Kidney (tissue), 13 donors: ENCODE measurements at regions not wholly inside any gene's neighbourhood (a gene's known extent, or its start where the extent isn't known, plus 50 kb on each side); places are given as distances from the start of the nearest gene placed in this dataset.

Experiments
- DNase-seq, 5 donors: peaks; one replicate each; pipeline ENCODE4 v3.0.0-alpha.2; 2013 to 2020
- FAIRE-seq: peaks from 2 replicates; lab custom pipeline; 2012; peaks lifted over from hg19 to GRCh38; lab: Jason Lieb, UNC
- H3K27ac ChIP-seq, 2 donors: one replicate each; pipeline ENCODE4 v1.7.0; 2013; ENCODE audit warnings: low read depth in 2 of 2, low read length in 2 of 2, inconsistent platforms in 1 of 2
- H3K27me3 ChIP-seq: one replicate; pipeline ENCODE4 v1.7.1; 2013; ENCODE audit warnings: low read length, inconsistent platforms; ENCODE audit not compliant: control insufficient read depth, insufficient read depth
- H3K36me3 ChIP-seq, 3 donors: one replicate each; pipeline versions ENCODE4 v1.7.0 to v1.7.1; 2013; ENCODE audit warnings: low read length in 3 of 3, control low read depth in 1 of 3, inconsistent platforms in 1 of 3; ENCODE audit not compliant: insufficient read depth in 3 of 3, control insufficient read depth in 2 of 3
- H3K4me1 ChIP-seq, 3 donors: one replicate each; pipeline versions ENCODE4 v1.7.0 to v1.7.1; 2013; ENCODE audit warnings: low read length in 3 of 3, inconsistent platforms in 1 of 3, low read depth in 1 of 3; ENCODE audit not compliant: control insufficient read depth in 2 of 3, insufficient read depth in 2 of 3
- H3K4me3 ChIP-seq, 3 donors: one replicate each; pipeline versions ENCODE4 v1.7.0 to v1.8.1; 2013; ENCODE audit warnings: low read length in 3 of 3, control low read depth in 1 of 3, inconsistent platforms in 1 of 3
- H3K9ac ChIP-seq, 3 donors: one replicate each; pipeline versions ENCODE4 v1.7.0 to v1.7.1; 2013; ENCODE audit warnings: low read length in 3 of 3, control low read depth in 1 of 3, inconsistent platforms in 1 of 3
- H3K9me3 ChIP-seq, 3 donors: one replicate each; pipeline versions ENCODE4 v1.7.0 to v1.7.1; 2013; ENCODE audit warnings: low read length in 3 of 3, control low read depth in 1 of 3, inconsistent platforms in 1 of 3; ENCODE audit not compliant: control insufficient read depth in 2 of 3, insufficient read depth in 1 of 3
- CTCF ChIP-seq: IDR thresholded peaks from 3 replicates; pipeline ENCODE4 v1.5.1; 2012; ENCODE audit warnings: mild to moderate bottlenecking, moderate library complexity, borderline replicate concordance; ENCODE audit not compliant: insufficient read depth; ENCODE audit errors: extremely low read depth
- intact Hi-C: fragments of 100-400 bp; cut with DNase I; formaldehyde crosslinking; loops from one replicate; pipeline ENCODE4 v1.11.1; 2022
- donor health status: control.
- donor health status: control.
- donor health status: control.
- donor health status: control.
- donor health status: control.
- donor health status: DM: yes; HTN: yes; CAD: no.
- donor health status: Normal renal cell carcinoma (clear cell type).

- Histone ChIP-seq H3K36me3 (no peaks in the 10 kb centered on the region), H3K27ac (no peak overlapping the region), H3K27me3 (no peaks in the 10 kb centered on the region), H3K4me1 (peaks cover 0 to 6% (median 0%) of the 10 kb centered on the region in 3 donors), H3K9ac (no peak overlapping the region), H3K9me3 (peaks cover 0 to 4% (median 3%) of the 10 kb centered on the region in 3 donors), H3K4me3 (no peak overlapping the region)
- FAIRE-seq (no peak), DNase-seq (no peak)
- intact Hi-C loops, result no loop called here
- no peak for TF ChIP-seq CTCF
Measured at GRCh38 chr17:77664097-77664729, 294.3 kb upstream of the TNRC6C start.

GRCh38 chr17:77665833-77666232 lies 292.7 kb upstream of the TNRC6C start:
- H3K36me3 ChIP-seq, result no peaks in the 10 kb centered on the region
- no peak for DNase-seq
- no peak overlapping the region for H3K4me3 ChIP-seq
- no peak overlapping the region for H3K9ac ChIP-seq
- TF ChIP-seq CTCF, result no peak
- H3K27me3 ChIP-seq, result no peaks in the 10 kb centered on the region
- no peak overlapping the region for H3K27ac ChIP-seq
- H3K9me3 ChIP-seq, result peaks cover 0 to 4% (median 3%) of the 10 kb centered on the region in 3 donors
- H3K4me1 ChIP-seq, result peaks cover 0 to 6% (median 0%) of the 10 kb centered on the region in 3 donors
- intact Hi-C loops, result no loop called here
- no peak for FAIRE-seq

- TF ChIP-seq CTCF, result no peak
- H3K27me3 ChIP-seq, result no peaks in the 10 kb centered on the region
- H3K9me3 ChIP-seq, result peaks cover 0 to 4% (median 3%) of the 10 kb centered on the region in 3 donors
- no peak for DNase-seq
- H3K4me1 ChIP-seq, result peaks cover 0 to 6% (median 0%) of the 10 kb centered on the region in 3 donors
- no peak for FAIRE-seq
- no peak overlapping the region for H3K27ac ChIP-seq
- intact Hi-C loops, result no loop called here
- no peak overlapping the region for H3K4me3 ChIP-seq
- no peaks in the 10 kb centered on the region for H3K36me3 ChIP-seq
- H3K9ac ChIP-seq, result no peak overlapping the region
Measured at GRCh38 chr17:77666462-77666861, 292.0 kb upstream of the TNRC6C start.
